Ovary (tissue), 3 donors: ENCODE measurements at regions not wholly inside any gene's neighbourhood (a gene's known extent, or its start where the extent isn't known, plus 50 kb on each side); places are given as distances from the start of the nearest gene placed in this dataset.

Experiments used
- EP300 ChIP-seq: sonication (generic); formaldehyde crosslinking; IDR thresholded peaks from one replicate; pipeline ENCODE4 v1.6.1; 2017; ENCODE audit warnings: antibody characterized with exemption
- POLR2A ChIP-seq: fragments of 450-650 bp; IDR thresholded peaks from one replicate; pipeline ENCODE4 v1.6.1; 2017; ENCODE audit warnings: antibody characterized with exemption, mild to moderate bottlenecking, moderate library complexity
- TF ChIP-seq, protein P1 (sequence below), 3 donors: fragments of 450-650 bp in 2 of 3; fragments of 200-600 bp in 1 of 3; IDR thresholded peaks; one replicate each; pipeline versions ENCODE4 v1.5.1 to v1.8.0; 2016 to 2022; ENCODE audit warnings: antibody characterized with exemption in 3 of 3, mild to moderate bottlenecking in 1 of 3
- donor health status: DM: no; HTN: no; CAD: no.

- TF ChIP-seq, protein P1, sequence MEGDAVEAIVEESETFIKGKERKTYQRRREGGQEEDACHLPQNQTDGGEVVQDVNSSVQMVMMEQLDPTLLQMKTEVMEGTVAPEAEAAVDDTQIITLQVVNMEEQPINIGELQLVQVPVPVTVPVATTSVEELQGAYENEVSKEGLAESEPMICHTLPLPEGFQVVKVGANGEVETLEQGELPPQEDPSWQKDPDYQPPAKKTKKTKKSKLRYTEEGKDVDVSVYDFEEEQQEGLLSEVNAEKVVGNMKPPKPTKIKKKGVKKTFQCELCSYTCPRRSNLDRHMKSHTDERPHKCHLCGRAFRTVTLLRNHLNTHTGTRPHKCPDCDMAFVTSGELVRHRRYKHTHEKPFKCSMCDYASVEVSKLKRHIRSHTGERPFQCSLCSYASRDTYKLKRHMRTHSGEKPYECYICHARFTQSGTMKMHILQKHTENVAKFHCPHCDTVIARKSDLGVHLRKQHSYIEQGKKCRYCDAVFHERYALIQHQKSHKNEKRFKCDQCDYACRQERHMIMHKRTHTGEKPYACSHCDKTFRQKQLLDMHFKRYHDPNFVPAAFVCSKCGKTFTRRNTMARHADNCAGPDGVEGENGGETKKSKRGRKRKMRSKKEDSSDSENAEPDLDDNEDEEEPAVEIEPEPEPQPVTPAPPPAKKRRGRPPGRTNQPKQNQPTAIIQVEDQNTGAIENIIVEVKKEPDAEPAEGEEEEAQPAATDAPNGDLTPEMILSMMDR (IDR thresholded peaks at IDR 0.05): no peak
- TF ChIP-seq POLR2A: no peak
- no peak for TF ChIP-seq EP300
Measured at GRCh38 chr2:182639971-182640370, 76.1 kb upstream of the DNAJC10 start.
